GM12801 (cell line): ENCODE measurements at regions not wholly inside any gene's neighbourhood (a gene's known extent, or its start where the extent isn't known, plus 50 kb on each side); places are given as distances from the start of the nearest gene placed in this dataset.

Experiments used
- CTCF ChIP-seq: IDR thresholded peaks from one replicate; pipeline ENCODE4 v1.5.1; 2011; ENCODE audit warnings: control low read depth; ENCODE audit not compliant: insufficient read length; ENCODE audit errors: extremely low read depth

GRCh38 chr4:66367043-66367660 lies 696.9 kb upstream of the EPHA5 start:
- TF ChIP-seq CTCF = no peak

- no peak for TF ChIP-seq CTCF
Measured at GRCh38 chr4:66357316-66357715, 687.0 kb upstream of the EPHA5 start.

- TF ChIP-seq CTCF = no peak
Measured at GRCh38 chr4:66355328-66355727, 685.0 kb upstream of the EPHA5 start.

GRCh38 chr4:66351761-66352160 lies 681.5 kb upstream of the EPHA5 start:
- TF ChIP-seq CTCF = no peak

- TF ChIP-seq CTCF = no peak
Measured at GRCh38 chr4:66340286-66340893, 670.1 kb upstream of the EPHA5 start.

- TF ChIP-seq CTCF = no peak
Measured at GRCh38 chr4:66339007-66339406, 668.7 kb upstream of the EPHA5 start.

- no peak for TF ChIP-seq CTCF
Measured at GRCh38 chr4:66331761-66332160, 661.5 kb upstream of the EPHA5 start.
